SK-N-SH treated with all-trans-retinoic acid at 6 μM for 48 hours (cell line): ENCODE measurements at regions not wholly inside any gene's neighbourhood (a gene's known extent, or its start where the extent isn't known, plus 50 kb on each side); places are given as distances from the start of the nearest gene placed in this dataset.

Experiments
- ATAC-seq: fragments of 200-7000 bp; cut with Tn5 transposase; 3 replicates; pipeline ENCODE4 v1.9.1; 2020; ENCODE audit warnings: mild to moderate bottlenecking, moderate library complexity
- ARNTL ChIP-seq: fragments of 450-650 bp; formaldehyde crosslinking; IDR thresholded peaks from 2 replicates; pipeline ENCODE4 v1.5.0; 2020; ENCODE audit warnings: low read depth, mild to moderate bottlenecking, moderate library complexity, borderline replicate concordance
- BACH2 ChIP-seq: fragments of 250-450 bp; sonication (Bioruptor Pico); IDR thresholded peaks from 2 replicates; pipeline ENCODE4 v1.9.0; 2021; ENCODE audit warnings: mild to moderate bottlenecking, borderline replicate concordance
- CREB5 ChIP-seq: fragments of 250-450 bp; sonication (Bioruptor Pico); IDR thresholded peaks from 2 replicates; pipeline ENCODE4 v1.5.1; 2020; ENCODE audit warnings: low read depth, mild to moderate bottlenecking, moderate library complexity
- CSDC2 ChIP-seq: fragments of 250-450 bp; sonication (Bioruptor Pico); IDR thresholded peaks from 2 replicates; pipeline ENCODE4 v1.5.0; 2020; ENCODE audit warnings: mild to moderate bottlenecking, moderate library complexity
- CSRNP3 ChIP-seq: fragments of 250-450 bp; sonication (Bioruptor Pico); IDR thresholded peaks from 2 replicates; pipeline ENCODE4 v1.5.1; 2021; ENCODE audit warnings: mild to moderate bottlenecking, moderate library complexity
- ESRRG ChIP-seq: fragments of 250-450 bp; sonication (Bioruptor Pico); IDR thresholded peaks from 2 replicates; pipeline ENCODE4 v1.6.1; 2021; ENCODE audit warnings: mild to moderate bottlenecking
- GLIS3 ChIP-seq: fragments of 250-450 bp; sonication (Bioruptor Pico); IDR thresholded peaks from 2 replicates; pipeline ENCODE4 v1.5.0; 2020; ENCODE audit warnings: mild to moderate bottlenecking, moderate library complexity
- ISL1 ChIP-seq: fragments of 250-450 bp; sonication (Bioruptor Pico); IDR thresholded peaks from 2 replicates; pipeline ENCODE4 v2.1.2; 2022; ENCODE audit warnings: mild to moderate bottlenecking, moderate library complexity
- OSR1 ChIP-seq: fragments of 250-450 bp; sonication (Bioruptor Pico); IDR thresholded peaks from 2 replicates; pipeline ENCODE4 v1.8.0; 2022; ENCODE audit warnings: moderate library complexity, mild to moderate bottlenecking, inconsistent platforms
- PATZ1 ChIP-seq: fragments of 250-450 bp; sonication (Bioruptor Pico); IDR thresholded peaks from 2 replicates; pipeline ENCODE4 v1.8.0; 2020; ENCODE audit warnings: mild to moderate bottlenecking, moderate library complexity, borderline replicate concordance
- POU6F1 ChIP-seq: fragments of 250-450 bp; sonication (Bioruptor Pico); IDR thresholded peaks from 2 replicates; pipeline ENCODE4 v1.8.0; 2021; ENCODE audit warnings: low read depth, mild to moderate bottlenecking, moderate library complexity, borderline replicate concordance
- PPARA ChIP-seq: fragments of 250-450 bp; sonication (Bioruptor Pico); IDR thresholded peaks from 2 replicates; pipeline ENCODE4 v1.5.0; 2020; ENCODE audit warnings: mild to moderate bottlenecking, borderline replicate concordance
- RARB ChIP-seq: fragments of 250-450 bp; sonication (Bioruptor Pico); IDR thresholded peaks from 2 replicates; pipeline ENCODE4 v1.8.0; 2021; ENCODE audit warnings: mild to moderate bottlenecking, moderate library complexity
- SNAI2 ChIP-seq: fragments of 250-450 bp; sonication (Bioruptor Pico); IDR thresholded peaks from 2 replicates; pipeline ENCODE4 v1.5.0; 2020; ENCODE audit warnings: mild to moderate bottlenecking, moderate library complexity
- TCF4 ChIP-seq: fragments of 250-450 bp; sonication (Bioruptor Pico); IDR thresholded peaks from 2 replicates; pipeline ENCODE4 v1.8.0; 2021; ENCODE audit warnings: mild to moderate bottlenecking, moderate library complexity, borderline replicate concordance
- TOX ChIP-seq: fragments of 250-450 bp; sonication (Bioruptor Pico); IDR thresholded peaks from 2 replicates; pipeline ENCODE4 v1.8.0; 2021; ENCODE audit warnings: mild to moderate bottlenecking, moderate library complexity, borderline replicate concordance
- TSHZ2 ChIP-seq: fragments of 250-450 bp; sonication (Bioruptor Pico); IDR thresholded peaks from 2 replicates; pipeline ENCODE4 v1.5.0; 2020; ENCODE audit warnings: mild to moderate bottlenecking, moderate library complexity
- ZC3H10 ChIP-seq: fragments of 250-450 bp; sonication (Bioruptor Pico); IDR thresholded peaks from 2 replicates; pipeline ENCODE4 v1.5.1; 2021; ENCODE audit warnings: mild to moderate bottlenecking, moderate library complexity
- ZFP3 ChIP-seq: fragments of 250-450 bp; sonication (Bioruptor Pico); IDR thresholded peaks from 2 replicates; pipeline ENCODE4 v1.5.0; 2020; ENCODE audit warnings: mild to moderate bottlenecking, moderate library complexity
- ZFP30 ChIP-seq: fragments of 450-650 bp; formaldehyde crosslinking; IDR thresholded peaks from 2 replicates; pipeline ENCODE4 v1.5.0; 2022; ENCODE audit warnings: mild to moderate bottlenecking, moderate library complexity
- ZNF565 ChIP-seq: fragments of 450-650 bp; formaldehyde crosslinking; conservative IDR thresholded peaks from 2 replicates; pipeline ENCODE4 v1.5.0; 2020; ENCODE audit warnings: low read depth, mild to moderate bottlenecking, moderate library complexity
- ZNF70 ChIP-seq: fragments of 450-650 bp; formaldehyde crosslinking; IDR thresholded peaks from 2 replicates; pipeline ENCODE4 v1.5.0; 2020; ENCODE audit warnings: mild to moderate bottlenecking, moderate library complexity
- ZNF8 ChIP-seq: fragments of 450-650 bp; formaldehyde crosslinking; IDR thresholded peaks from 2 replicates; pipeline ENCODE4 v1.5.0; 2020; ENCODE audit warnings: mild to moderate bottlenecking, moderate library complexity

- TF ChIP-seq TCF4 = no peak
- TF ChIP-seq ESRRG (CRISPR knock-in tag) = no peak
- no peak for TF ChIP-seq RARB (CRISPR knock-in tag)
- no peak for TF ChIP-seq TOX (CRISPR knock-in tag)
- TF ChIP-seq PPARA (CRISPR knock-in tag) = no peak
- TF ChIP-seq CSRNP3 = no peak
- TF ChIP-seq CSDC2 = no peak
- TF ChIP-seq ZNF8 (CRISPR knock-in tag) = no peak
- TF ChIP-seq BACH2 = no peak
- no peak for TF ChIP-seq OSR1 (CRISPR knock-in tag)
- TF ChIP-seq ZFP30 = no peak
- TF ChIP-seq ZC3H10 (CRISPR knock-in tag) = no peak
- TF ChIP-seq SNAI2 = no peak
- TF ChIP-seq ARNTL (CRISPR knock-in tag) = no peak
- TF ChIP-seq GLIS3 (CRISPR knock-in tag) = no peak
- TF ChIP-seq ZNF565 (CRISPR knock-in tag) = no peak
- TF ChIP-seq ZNF70 (CRISPR knock-in tag) = no peak
- TF ChIP-seq ISL1 (CRISPR knock-in tag) = no peak
- no peak for TF ChIP-seq ZFP3 (CRISPR knock-in tag)
- no peak for ATAC-seq
Measured at GRCh38 chr14:83741269-83741668, 1788.7 kb upstream of the FLRT2 start.

- no peak for TF ChIP-seq OSR1 (CRISPR knock-in tag)
- TF ChIP-seq POU6F1 (CRISPR knock-in tag) = no peak
- TF ChIP-seq TOX (CRISPR knock-in tag) = no peak
- TF ChIP-seq SNAI2 = no peak
- TF ChIP-seq TSHZ2 = no peak
- TF ChIP-seq ZNF70 (CRISPR knock-in tag) = no peak
- TF ChIP-seq ISL1 (CRISPR knock-in tag) = no peak
- no peak for TF ChIP-seq GLIS3 (CRISPR knock-in tag)
- no peak for TF ChIP-seq ZNF565 (CRISPR knock-in tag)
- no peak for TF ChIP-seq ZFP30
- TF ChIP-seq ZC3H10 (CRISPR knock-in tag) = no peak
- no peak for TF ChIP-seq PPARA (CRISPR knock-in tag)
- TF ChIP-seq ZNF8 (CRISPR knock-in tag) = no peak
- no peak for TF ChIP-seq ZFP3 (CRISPR knock-in tag)
- TF ChIP-seq CREB5 (CRISPR knock-in tag) = no peak
- TF ChIP-seq ESRRG (CRISPR knock-in tag) = no peak
- no peak for TF ChIP-seq CSDC2
- TF ChIP-seq BACH2 = no peak
- TF ChIP-seq ARNTL (CRISPR knock-in tag) = no peak
- TF ChIP-seq TCF4 = no peak
- ATAC-seq = no peak
Measured at GRCh38 chr14:83744224-83744623, 1785.7 kb upstream of the FLRT2 start.

- no peak for ATAC-seq
- TF ChIP-seq ZC3H10 (CRISPR knock-in tag) (no peak), RARB (CRISPR knock-in tag) (no peak), PPARA (CRISPR knock-in tag) (no peak), ISL1 (CRISPR knock-in tag) (no peak), OSR1 (CRISPR knock-in tag) (no peak), ZNF70 (CRISPR knock-in tag) (no peak), ESRRG (CRISPR knock-in tag) (no peak), TCF4 (no peak), BACH2 (no peak), TSHZ2 (no peak), ZNF8 (CRISPR knock-in tag) (no peak), CREB5 (CRISPR knock-in tag) (no peak), PATZ1 (no peak)
Measured at GRCh38 chr14:83744891-83745290, 1785.1 kb upstream of the FLRT2 start.
